ENCODE measurements at regions not wholly inside any gene's neighbourhood (a gene's known extent, or its start where the extent isn't known, plus 50 kb on each side); places are given as distances from the start of the nearest gene placed in this dataset.
"Not testable (repeated sequence)": the region's sequence is repeated elsewhere in the genome, so short reads cannot be mapped to it uniquely, and the experiment has no call there.

DNA sequence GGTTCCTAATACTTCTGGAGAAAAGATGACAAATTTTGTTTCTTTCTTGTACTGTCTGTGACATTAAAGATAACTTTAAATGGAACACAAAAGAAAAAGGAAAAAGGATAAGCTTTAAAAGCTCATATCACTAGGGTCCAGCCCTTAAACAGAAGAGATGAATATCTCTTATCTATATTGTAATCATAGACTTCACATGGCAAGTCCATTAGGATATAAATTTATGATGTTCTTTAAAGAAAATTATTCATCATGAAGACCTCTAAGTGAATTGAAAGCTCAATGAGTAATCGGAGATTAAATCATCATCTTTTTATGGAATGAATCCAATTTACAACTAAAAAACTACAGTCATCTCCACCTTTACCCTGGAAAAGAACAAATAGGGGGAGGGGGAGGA lies 111.6 kb upstream of the SATB2 start:
- Mint-ChIP-seq H3K4me3 (no peak overlapping the region), H3K36me3 (ENCODE audit: low read depth) (no peaks in the 10 kb centered on the region), H3K27me3 (peaks cover 7% of the 10 kb centered on the region), H3K4me1 (no peaks in the 10 kb centered on the region), H3K27ac (no peak overlapping the region), H3K9me3 (no peaks in the 10 kb centered on the region)
- ATAC-seq (replicated peaks): no peak

DNA sequence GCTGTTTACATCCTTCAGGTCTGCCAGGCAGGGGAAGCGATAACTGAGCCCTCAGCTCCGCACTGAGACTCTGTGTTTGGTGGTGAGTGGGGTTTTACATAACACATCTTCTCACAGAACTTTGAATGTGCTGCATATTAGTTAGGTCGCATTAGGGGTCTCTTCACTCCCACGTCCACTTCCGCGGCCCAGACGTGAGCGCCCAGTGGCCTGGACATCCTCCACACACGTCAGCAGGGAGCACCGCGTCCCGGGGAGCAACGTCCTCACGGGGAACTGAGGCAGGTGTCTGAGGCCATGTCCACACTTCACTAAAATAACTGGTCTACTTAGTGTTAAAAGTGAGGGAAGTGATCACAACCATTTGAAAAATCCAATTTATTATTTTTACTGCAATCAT lies 100.4 kb upstream of the SATB2 start:
- Mint-ChIP-seq H3K4me1 (no peaks in the 10 kb centered on the region), H3K9me3 (peaks cover 4% of the 10 kb centered on the region), H3K27me3 (peaks cover 3% of the 10 kb centered on the region), H3K36me3 (ENCODE audit: low read depth) (no peaks in the 10 kb centered on the region), H3K4me3 (no peak overlapping the region), H3K27ac (no peak overlapping the region)
- no peak for ATAC-seq (replicated peaks)

DNA sequence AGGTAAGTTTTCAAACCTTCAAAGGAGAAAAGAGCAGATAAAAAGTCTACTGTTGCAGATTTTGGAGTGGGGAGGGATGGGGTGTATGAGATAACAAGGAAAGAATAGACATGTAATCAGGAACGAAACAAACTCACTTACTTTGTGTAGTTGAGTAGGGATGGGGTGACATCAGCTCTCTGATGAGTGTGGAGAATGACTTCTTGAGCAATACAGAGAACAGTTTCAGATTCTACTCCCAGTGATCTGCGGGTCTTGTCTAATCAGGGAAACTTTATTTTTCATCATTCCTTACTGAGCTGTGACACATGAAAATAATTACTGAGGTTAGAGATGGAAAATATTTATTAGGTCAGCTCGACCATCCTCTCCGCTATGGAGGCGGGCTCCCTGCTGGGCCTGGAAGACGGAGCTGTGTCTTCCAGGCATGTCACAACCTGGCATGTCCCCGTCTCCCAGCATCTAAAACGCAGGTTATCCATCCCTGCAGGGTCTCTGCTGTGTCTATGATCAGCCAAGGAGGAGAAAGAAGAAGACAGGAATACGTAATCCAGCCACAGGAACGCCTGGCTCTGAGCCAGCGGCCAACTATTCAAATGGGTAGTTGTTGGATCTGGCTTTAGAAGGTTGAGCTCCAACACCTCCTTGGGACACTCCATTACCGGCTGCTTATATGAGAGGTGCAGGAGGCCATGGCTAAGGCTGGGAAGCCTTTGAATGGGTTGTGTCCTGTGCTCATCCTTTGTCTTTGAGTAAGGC lies 99.0 kb upstream of the SATB2 start:
- H3K27me3 Mint-ChIP-seq: peaks cover 3% of the 10 kb centered on the region
- H3K4me3 Mint-ChIP-seq: no peak overlapping the region
- no peak overlapping the region for H3K27ac Mint-ChIP-seq
- no peaks in the 10 kb centered on the region for H3K4me1 Mint-ChIP-seq
- no peaks in the 10 kb centered on the region for H3K36me3 Mint-ChIP-seq (ENCODE audit: low read depth)
- no peaks in the 10 kb centered on the region for H3K9me3 Mint-ChIP-seq
- no peak for ATAC-seq (replicated peaks)

DNA sequence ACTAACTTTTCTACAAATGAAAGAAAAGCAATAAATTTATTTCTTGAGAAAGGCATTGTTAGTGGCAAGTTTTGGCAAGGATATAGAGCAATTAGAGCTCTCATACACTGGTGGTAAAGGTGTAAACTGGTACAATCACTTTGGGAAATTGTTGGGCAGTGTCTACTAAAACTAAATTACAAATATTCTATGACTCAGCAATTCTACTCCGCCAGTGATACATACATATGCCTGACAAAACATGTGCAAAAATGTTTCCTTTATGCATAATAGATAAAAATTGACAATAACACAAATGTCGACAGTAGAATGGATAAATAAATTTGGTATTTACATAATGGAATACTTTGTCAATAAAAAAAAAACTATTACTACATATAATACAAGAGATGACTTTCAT lies 96.3 kb upstream of the SATB2 start:
- Mint-ChIP-seq H3K36me3 (ENCODE audit: low read depth) (no peaks in the 10 kb centered on the region), H3K4me3 (no peak overlapping the region), H3K27ac (no peak overlapping the region), H3K4me1 (no peaks in the 10 kb centered on the region), H3K27me3 (peaks cover 10% of the 10 kb centered on the region), H3K9me3 (peaks cover 4% of the 10 kb centered on the region)
- no peak for ATAC-seq (replicated peaks)

DNA sequence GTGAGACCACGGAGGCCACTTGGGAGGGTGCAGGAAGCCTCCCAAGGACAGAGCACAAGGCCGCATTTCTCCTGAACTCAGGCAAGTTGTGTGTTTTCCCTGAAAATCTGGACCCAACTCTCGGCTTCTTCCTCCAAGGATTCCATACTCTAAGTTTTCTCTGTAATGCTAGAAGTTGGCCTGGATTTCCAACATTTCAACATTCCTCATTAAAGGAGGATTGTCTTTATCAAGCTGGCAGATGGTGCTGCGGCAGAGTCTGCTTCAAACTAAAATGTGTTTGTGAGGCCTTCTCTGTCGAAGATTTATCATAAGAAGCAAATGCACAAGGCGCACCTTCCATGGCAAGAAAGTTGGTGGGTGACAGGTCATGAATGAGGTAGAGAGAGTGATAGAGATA lies 94.4 kb upstream of the SATB2 start:
- H3K4me1 Mint-ChIP-seq: no peaks in the 10 kb centered on the region
- no peak overlapping the region for H3K4me3 Mint-ChIP-seq
- ATAC-seq (replicated peaks): no peak
- peaks cover 4% of the 10 kb centered on the region for H3K9me3 Mint-ChIP-seq
- no peak overlapping the region for H3K27ac Mint-ChIP-seq
- H3K36me3 Mint-ChIP-seq (ENCODE audit: low read depth): no peaks in the 10 kb centered on the region
- peaks cover 10% of the 10 kb centered on the region for H3K27me3 Mint-ChIP-seq

DNA sequence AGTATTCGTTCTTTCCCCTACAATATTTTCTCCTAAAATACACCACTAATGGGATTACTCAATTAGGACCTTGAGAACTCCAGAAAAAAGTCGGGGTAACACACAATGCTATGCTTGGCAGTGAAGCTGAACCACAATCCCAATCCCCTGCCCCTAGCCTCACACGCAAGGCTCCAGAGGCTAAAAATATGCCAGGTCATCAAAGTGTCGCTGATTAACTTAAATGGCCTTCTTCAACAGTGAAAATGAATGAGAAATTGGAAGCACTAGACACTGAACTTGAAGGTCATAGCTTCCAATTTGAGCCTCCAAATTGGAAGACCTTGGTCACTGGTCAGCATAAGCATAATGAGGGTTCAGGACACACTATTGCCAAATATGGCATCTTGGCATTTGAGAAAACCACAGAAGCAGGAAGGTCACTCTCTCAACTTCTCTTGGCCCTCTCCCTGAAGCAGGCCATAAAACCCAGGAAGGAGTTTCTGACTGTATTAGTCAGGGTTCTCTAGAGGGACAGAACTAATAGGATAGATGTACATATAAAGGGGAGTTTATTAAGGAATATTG lies 86.0 kb upstream of the SATB2 start:
- H3K9me3 Mint-ChIP-seq: no peaks in the 10 kb centered on the region

DNA sequence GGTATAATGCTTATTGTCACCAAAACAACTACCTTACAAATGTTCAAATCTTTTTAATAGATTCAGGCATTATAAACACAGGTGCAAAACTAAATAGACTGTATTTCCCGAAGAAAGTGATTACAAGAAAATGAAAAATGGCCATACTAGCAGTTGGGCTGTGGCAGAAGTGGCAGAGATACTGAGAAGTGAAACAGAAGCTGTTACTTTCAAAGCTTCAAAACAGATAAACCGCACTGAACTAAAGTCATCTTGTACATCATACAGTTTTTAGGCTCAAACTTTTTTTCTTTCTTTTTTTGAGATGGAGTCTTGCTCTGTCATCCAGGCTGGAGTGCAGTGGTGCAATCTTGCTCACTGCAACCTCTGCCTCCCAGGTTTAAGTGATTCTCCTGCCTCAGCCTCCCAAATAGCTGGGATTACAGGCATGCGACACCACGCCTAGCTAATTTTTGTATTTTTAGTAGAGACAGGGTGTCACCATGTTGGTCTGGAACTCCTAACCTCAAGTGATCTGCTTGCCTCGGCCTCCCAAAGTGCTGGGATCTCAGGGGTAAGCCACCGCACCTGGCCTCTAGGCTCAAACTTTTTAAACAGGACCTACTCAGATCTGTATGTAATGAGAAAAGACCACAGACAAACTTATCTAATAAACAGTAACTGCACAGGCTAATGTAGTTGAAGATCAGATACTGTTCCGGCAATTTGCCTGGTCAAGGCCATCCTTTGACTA lies 77.9 kb upstream of the SATB2 start:
- no peak overlapping the region for H3K4me3 Mint-ChIP-seq
- no peaks in the 10 kb centered on the region for H3K36me3 Mint-ChIP-seq (ENCODE audit: low read depth)
- no peaks in the 10 kb centered on the region for H3K9me3 Mint-ChIP-seq
- H3K27me3 Mint-ChIP-seq: no peaks in the 10 kb centered on the region
- ATAC-seq (replicated peaks): no peak
- no peak overlapping the region for H3K27ac Mint-ChIP-seq
- H3K4me1 Mint-ChIP-seq: no peaks in the 10 kb centered on the region

More for the DNA sequence above, 86.0 kb upstream of the SATB2 start:
- H3K4me3 Mint-ChIP-seq: no peak overlapping the region
- H3K27me3 Mint-ChIP-seq: peaks cover 10% of the 10 kb centered on the region
- no peaks in the 10 kb centered on the region for H3K36me3 Mint-ChIP-seq (ENCODE audit: low read depth)
- ATAC-seq (replicated peaks): no peak
- H3K4me1 Mint-ChIP-seq: no peaks in the 10 kb centered on the region
- no peak overlapping the region for H3K27ac Mint-ChIP-seq

DNA sequence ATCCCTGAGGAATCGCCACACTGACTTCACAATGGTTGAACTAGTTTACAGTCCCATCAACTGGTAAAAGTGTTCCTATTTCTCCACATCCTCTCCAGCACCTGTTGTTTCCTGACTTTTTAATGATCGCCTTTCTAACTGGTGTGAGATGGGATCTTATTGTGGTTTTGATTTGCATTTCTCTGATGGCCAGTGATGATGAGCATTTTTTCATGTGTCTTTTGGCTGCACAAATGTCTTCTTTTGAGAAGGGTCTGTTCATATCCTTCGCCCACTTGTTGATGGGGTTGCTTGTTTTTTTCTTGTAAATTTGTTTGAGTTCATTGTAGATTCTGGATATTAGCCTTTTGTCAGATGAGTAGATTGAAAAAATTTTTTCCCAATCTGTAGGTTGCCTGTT lies 76.1 kb upstream of the SATB2 start:
- not testable (repeated sequence) for H3K27ac Mint-ChIP-seq; ATAC-seq (replicated peaks); H3K4me3 Mint-ChIP-seq; H3K27me3 Mint-ChIP-seq; H3K36me3 Mint-ChIP-seq (ENCODE audit: low read depth); H3K4me1 Mint-ChIP-seq; H3K9me3 Mint-ChIP-seq

DNA sequence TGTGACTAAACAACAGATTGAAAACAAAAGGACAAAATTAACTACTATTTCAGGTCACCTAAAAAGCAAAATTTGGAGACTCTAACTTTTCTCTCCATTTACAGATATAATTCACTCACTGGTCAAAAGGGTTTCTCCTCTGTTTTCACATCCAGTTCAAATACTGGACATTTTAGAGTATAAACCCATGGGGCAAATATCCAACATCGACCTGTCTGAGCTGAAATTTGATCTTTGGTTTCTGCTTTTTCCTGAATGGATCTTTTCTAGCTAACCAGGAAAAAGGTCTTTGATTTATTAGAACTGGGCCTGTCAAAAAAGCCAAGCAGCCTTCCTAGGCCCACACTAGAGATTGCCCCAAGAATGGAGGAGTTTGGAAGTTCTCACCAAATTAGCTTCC lies 69.3 kb upstream of the SATB2 start:
- no peak for ATAC-seq (replicated peaks)
- H3K4me3 Mint-ChIP-seq: no peak overlapping the region
- H3K4me1 Mint-ChIP-seq: no peaks in the 10 kb centered on the region
- peaks cover 6% of the 10 kb centered on the region for H3K27me3 Mint-ChIP-seq
- no peaks in the 10 kb centered on the region for H3K36me3 Mint-ChIP-seq (ENCODE audit: low read depth)
- H3K9me3 Mint-ChIP-seq: no peaks in the 10 kb centered on the region
- no peak overlapping the region for H3K27ac Mint-ChIP-seq

DNA sequence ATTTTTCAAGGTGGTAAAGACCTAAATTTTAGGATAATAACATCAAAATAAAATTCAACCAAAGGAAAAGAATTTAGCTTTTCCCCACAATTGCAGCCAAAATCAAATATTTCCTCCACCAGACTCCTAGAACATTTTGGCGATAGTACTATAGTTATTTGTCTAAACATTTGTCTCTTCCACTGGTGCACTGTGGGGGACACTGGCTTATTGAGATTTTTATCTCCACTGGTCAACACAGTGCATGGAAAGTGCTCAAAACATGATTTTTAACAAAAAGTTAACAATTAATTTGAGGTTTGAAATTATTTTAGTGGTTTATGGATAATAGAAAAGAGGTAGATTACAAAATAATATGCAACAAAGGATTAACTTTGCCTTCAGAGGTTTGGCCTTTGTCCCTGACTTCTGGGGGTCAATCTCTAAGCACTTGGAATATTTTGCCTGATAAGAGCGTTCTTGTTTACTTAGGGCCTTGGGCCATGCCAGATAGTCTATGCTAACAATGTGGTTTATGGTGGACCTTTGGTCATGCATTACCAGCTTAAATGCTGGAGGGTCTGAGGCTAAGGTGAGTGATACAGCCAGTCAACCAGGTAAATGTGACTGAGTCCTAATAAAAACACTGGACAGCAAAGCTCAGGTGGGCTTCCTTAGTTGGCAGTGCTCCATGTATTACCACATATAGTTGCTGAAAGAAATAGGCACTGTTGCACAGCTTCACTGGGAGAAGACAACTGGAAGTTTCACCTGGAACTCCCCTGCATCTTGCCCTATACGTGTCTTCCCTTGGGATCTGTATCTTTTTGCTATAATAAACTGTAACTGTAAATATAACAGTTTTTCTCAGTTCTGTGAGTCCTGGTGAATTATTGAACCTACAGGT lies 67.2 kb upstream of the SATB2 start:
- Mint-ChIP-seq H3K27me3 (peaks cover 13% of the 10 kb centered on the region), H3K4me3 (no peak overlapping the region), H3K4me1 (no peaks in the 10 kb centered on the region), H3K9me3 (no peaks in the 10 kb centered on the region), H3K36me3 (ENCODE audit: low read depth) (no peaks in the 10 kb centered on the region), H3K27ac (no peak overlapping the region)
- ATAC-seq (replicated peaks): no peak

DNA sequence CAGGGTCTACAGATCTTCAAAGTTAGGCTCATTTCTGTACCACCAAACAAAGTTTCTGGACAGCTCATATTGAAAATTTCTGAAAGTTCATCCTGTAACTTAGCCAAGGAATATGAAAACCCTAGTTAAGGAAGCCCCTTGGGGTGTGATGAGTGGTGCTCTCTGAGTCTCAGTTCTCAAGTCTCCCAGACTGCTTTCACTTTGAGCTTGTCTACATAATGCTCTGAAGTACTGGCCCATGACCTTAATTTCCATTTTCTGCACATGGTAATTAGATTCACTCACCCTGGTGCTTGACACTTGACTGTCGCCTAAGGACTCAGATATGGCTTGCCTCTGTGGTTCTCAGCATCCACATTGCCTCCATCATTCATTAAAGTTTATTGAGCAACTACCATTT lies 51.7 kb upstream of the SATB2 start:
- ATAC-seq (replicated peaks): no peak
- no peaks in the 10 kb centered on the region for H3K36me3 Mint-ChIP-seq (ENCODE audit: low read depth)
- H3K27ac Mint-ChIP-seq: no peak overlapping the region
- no peaks in the 10 kb centered on the region for H3K4me1 Mint-ChIP-seq
- no peak overlapping the region for H3K4me3 Mint-ChIP-seq
- H3K9me3 Mint-ChIP-seq: no peaks in the 10 kb centered on the region
- H3K27me3 Mint-ChIP-seq: peaks cover 11% of the 10 kb centered on the region
